BLaER1 treated with 17β-estradiol and CSF1 and Interleukin-3, amounts not matched to agents 10 nM and 100 nM (cell line): ENCODE measurements at regions not wholly inside any gene's neighbourhood (a gene's known extent, or its start where the extent isn't known, plus 50 kb on each side); places are given as distances from the start of the nearest gene placed in this dataset.
"Not testable (repeated sequence)": the region's sequence is repeated elsewhere in the genome, so short reads cannot be mapped to it uniquely, and the experiment has no call there.

Experiments
- H3K27ac ChIP-seq, 11 experiments: shearing (Covaris generic); formaldehyde crosslinking; 2 replicates each; pipeline ENCODE4 v1.8.1; 2022
- H3K27me3 ChIP-seq, 11 experiments: shearing (Covaris generic); formaldehyde crosslinking; 2 replicates each; pipeline ENCODE4 v1.8.1; 2022
- H3K36me3 ChIP-seq, 11 experiments: shearing (Covaris generic); formaldehyde crosslinking; 2 replicates each; pipeline ENCODE4 v1.8.1; 2022
- H3K4me1 ChIP-seq, 10 experiments: shearing (Covaris generic); formaldehyde crosslinking; 2 replicates each; pipeline ENCODE4 v1.8.1; 2022
- H3K4me2 ChIP-seq, 11 experiments: shearing (Covaris generic); formaldehyde crosslinking; 2 replicates each; pipeline ENCODE4 v1.8.1; 2022
- H3K4me3 ChIP-seq, 10 experiments: shearing (Covaris generic); formaldehyde crosslinking; 2 replicates each; pipeline ENCODE4 v1.8.1; 2022
- H3K9ac ChIP-seq, 11 experiments: shearing (Covaris generic); formaldehyde crosslinking; 2 replicates each; pipeline ENCODE4 v1.8.1; 2022
- H3K9me3 ChIP-seq, 11 experiments: shearing (Covaris generic); formaldehyde crosslinking; replicated peaks in 1 of 11; 2 replicates each; pipeline ENCODE4 v1.8.1; 2022
- H4K20me1 ChIP-seq, 11 experiments: shearing (Covaris generic); formaldehyde crosslinking; 2 replicates each; pipeline ENCODE4 v1.8.1; 2022
- Cebpa-rat ChIP-seq, 11 experiments: shearing (Covaris generic); IDR thresholded peaks; 2 replicates each; pipeline ENCODE4 v1.8.1; 2022

DNA sequence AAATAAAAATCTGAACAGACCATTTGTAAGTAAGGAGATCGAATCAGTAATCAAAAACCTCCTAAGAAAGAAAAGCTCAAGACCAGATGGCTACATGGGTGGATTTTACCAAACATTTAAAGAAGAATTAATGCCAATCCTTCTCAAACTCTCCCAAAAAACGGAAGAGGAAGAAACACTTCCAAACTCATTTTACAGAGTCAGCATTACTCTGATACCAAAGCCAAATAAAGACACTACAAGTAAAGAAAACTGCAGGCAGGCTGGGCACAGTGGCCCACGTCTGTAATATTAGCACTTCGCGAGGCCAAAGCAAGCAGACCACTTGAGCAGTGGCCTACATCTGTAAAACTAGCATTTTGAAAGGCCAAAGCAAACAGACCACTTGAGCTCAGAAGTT lies 159.8 kb downstream of the DPY19L2 start:
- TF ChIP-seq Cebpa-rat (IDR thresholded peaks at IDR 0.05): no peak

DNA sequence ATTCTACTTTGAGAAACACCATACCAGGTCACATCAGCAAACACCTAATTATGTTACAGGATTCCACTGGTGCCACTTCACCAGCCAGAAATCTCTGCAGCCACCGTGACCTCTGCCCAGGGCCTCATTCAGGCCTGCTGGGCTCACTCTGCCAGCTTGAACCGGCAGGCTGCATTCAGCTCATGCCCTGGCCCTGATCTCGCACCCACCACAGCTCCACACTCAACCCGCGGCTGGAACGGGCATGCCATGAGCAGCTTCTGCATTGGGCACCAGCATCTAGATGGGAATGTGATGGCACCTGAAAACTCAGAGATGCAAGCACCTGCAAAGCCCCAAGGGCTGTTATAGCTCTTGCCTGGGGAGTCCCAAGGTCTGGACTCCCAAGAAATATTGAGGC lies 168.7 kb downstream of the DPY19L2 start:
- Histone ChIP-seq H3K4me2 (no peak overlapping the region), H3K9me3 (peaks cover 0 to 6% (median 0%) of the 10 kb centered on the region in 11 experiments; a peak in 4 of 22 replicates), H3K27ac (no peak overlapping the region), H3K4me1 (no peaks in the 10 kb centered on the region), H3K27me3 (no peaks in the 10 kb centered on the region), H3K36me3 (no peaks in the 10 kb centered on the region), H3K4me3 (no peak overlapping the region), H3K9ac (no peak overlapping the region), H4K20me1 (no peaks in the 10 kb centered on the region)
- no peak for TF ChIP-seq Cebpa-rat (IDR thresholded peaks at IDR 0.05)

More for the DNA sequence above, 159.8 kb downstream of the DPY19L2 start:
- Histone ChIP-seq H3K4me2 (no peak overlapping the region), H3K27ac (no peak overlapping the region), H3K9me3 (peaks cover 0 to 14% (median 5%) of the 10 kb centered on the region in 11 experiments; a peak in 6 of 22 replicates), H3K4me3 (no peak overlapping the region), H4K20me1 (no peaks in the 10 kb centered on the region), H3K4me1 (no peaks in the 10 kb centered on the region), H3K9ac (no peak overlapping the region), H3K27me3 (no peaks in the 10 kb centered on the region), H3K36me3 (no peaks in the 10 kb centered on the region)

DNA sequence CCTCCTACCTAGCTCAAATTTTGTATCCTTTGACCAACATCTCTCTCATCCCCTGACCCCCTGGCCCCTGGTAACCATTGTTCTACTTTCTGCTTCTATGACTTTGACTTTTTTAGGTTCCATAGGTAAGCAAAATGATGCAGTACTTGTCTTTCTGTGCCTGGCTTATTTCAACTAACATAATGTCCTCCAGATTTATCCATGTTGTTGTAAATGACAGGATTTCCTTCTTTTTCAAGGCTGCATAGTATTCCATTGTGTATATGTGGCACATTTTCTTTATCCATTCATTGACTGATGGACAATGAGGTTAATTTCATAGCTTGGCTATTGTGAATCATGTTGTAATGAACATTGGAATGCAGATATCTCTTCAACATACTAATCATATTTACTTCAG lies 170.1 kb downstream of the DPY19L2 start:
- Histone ChIP-seq H3K4me2 (no peak overlapping the region), H3K27ac (no peak overlapping the region), H3K4me3 (no peak overlapping the region), H3K9me3 (peaks cover 0 to 6% (median 0%) of the 10 kb centered on the region in 11 experiments; a peak in 4 of 22 replicates), H3K9ac (no peak overlapping the region), H3K27me3 (no peaks in the 10 kb centered on the region), H3K36me3 (no peaks in the 10 kb centered on the region), H3K4me1 (no peaks in the 10 kb centered on the region), H4K20me1 (no peaks in the 10 kb centered on the region)
- no peak for TF ChIP-seq Cebpa-rat (IDR thresholded peaks at IDR 0.05)

DNA sequence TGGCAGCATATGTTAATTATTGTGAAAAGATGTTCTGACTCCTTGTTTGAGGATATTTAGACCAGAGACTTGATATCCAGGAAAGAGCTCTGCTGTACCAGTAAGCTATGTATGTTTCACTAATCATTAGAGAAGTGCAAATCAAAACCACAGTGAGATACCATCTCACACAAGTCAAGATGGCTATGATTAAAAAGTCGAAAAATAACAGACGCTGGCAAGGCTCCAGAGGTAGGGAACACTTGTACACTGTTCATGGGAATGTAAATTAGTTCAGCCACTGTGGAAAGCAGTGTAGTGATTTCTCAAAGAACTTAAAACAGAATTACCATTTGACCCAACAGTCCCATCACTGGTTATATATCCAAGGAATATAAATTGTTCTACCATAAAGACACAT lies 171.6 kb downstream of the DPY19L2 start:
- H3K27me3 ChIP-seq: no peaks in the 10 kb centered on the region

DNA sequence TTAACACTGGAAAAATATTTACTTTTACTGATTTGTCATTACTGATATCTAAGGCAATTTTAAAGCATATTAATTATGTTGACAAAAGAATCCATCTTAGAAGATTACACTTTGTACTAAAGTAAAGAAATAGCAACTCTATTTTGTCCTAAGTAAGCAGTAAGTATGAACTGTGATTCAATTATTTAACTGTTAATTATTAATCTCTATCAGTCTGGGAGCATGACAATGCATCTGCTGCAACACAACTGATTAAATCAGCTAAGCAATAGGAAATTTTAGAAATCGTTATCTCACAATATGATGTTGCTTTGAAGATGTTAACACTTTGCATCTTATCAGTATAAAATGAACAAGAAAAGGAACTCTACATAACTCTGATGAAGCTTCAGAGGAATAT lies 172.3 kb downstream of the DPY19L2 start:
- no peak overlapping the region for H3K4me3 ChIP-seq
- no peak overlapping the region for H3K4me2 ChIP-seq
- H3K36me3 ChIP-seq: no peaks in the 10 kb centered on the region
- H3K27ac ChIP-seq: no peak overlapping the region
- peaks cover 0 to 6% (median 0%) of the 10 kb centered on the region in 11 experiments; a peak in 4 of 22 replicates for H3K9me3 ChIP-seq
- H3K9ac ChIP-seq: no peak overlapping the region
- no peak for TF ChIP-seq Cebpa-rat (IDR thresholded peaks at IDR 0.05)
- H3K4me1 ChIP-seq: no peaks in the 10 kb centered on the region
- no peaks in the 10 kb centered on the region for H3K27me3 ChIP-seq
- H4K20me1 ChIP-seq: no peaks in the 10 kb centered on the region

More for the DNA sequence above, 171.6 kb downstream of the DPY19L2 start:
- Histone ChIP-seq H3K9ac (no peak overlapping the region), H3K4me2 (no peak overlapping the region), H3K27ac (no peak overlapping the region), H3K9me3 (peaks cover 0 to 6% (median 0%) of the 10 kb centered on the region in 11 experiments; a peak in 4 of 22 replicates), H3K4me1 (no peaks in the 10 kb centered on the region), H3K36me3 (no peaks in the 10 kb centered on the region), H3K4me3 (no peak overlapping the region), H4K20me1 (no peaks in the 10 kb centered on the region)
- TF ChIP-seq Cebpa-rat (IDR thresholded peaks at IDR 0.05): no peak

DNA sequence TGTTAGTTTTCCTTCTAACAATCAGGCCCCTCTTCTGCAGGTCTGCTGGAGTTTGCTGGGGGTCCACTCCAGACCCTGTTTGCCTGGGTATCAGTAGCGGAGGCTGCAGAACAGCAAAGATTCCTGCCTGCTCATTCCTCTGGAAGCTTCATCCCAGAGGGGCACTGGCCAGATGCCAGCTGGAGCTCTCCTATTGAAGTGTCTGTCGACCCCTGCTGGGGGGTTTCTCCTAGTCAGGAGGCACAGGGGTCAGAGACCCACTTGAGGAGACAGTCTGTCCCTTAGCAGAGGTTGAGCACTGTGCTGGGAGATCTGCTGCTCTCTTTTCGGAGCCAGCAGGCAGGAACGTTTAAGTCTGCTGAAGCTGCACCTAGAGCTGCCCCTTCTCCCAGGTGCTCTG lies 174.9 kb downstream of the DPY19L2 start:
- H4K20me1 ChIP-seq, H3K36me3 ChIP-seq, H3K4me1 ChIP-seq, H3K4me2 ChIP-seq, H3K27me3 ChIP-seq, H3K4me3 ChIP-seq, H3K27ac ChIP-seq, H3K9ac ChIP-seq: not testable (repeated sequence)
- H3K9me3 ChIP-seq: peaks cover 0 to 17% (median 4%) of the 10 kb centered on the region in 11 experiments; a peak in 11 of 22 replicates

DNA sequence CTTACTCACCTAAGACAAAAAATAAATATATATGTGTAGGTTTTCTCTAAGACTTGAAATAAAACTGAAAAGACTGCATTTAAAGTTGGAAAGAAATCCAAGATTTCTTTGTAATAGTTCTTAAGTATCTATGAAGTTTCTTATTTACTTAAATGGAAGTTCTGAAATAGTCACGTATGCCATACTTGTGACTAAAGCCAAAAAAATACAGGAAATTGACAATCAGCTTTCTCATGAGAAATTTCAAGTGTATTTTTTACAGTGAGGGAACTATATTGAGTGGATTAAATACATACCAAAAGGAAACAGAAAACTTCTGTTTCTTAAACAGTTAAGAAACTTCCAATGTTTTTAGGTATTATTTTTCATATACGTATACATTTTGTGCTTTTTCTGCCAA lies 188.1 kb downstream of the DPY19L2 start:
- no peak for TF ChIP-seq Cebpa-rat (IDR thresholded peaks at IDR 0.05)
- H4K20me1 ChIP-seq: no peaks in the 10 kb centered on the region
- H3K36me3 ChIP-seq: no peaks in the 10 kb centered on the region
- no peak overlapping the region for H3K27ac ChIP-seq
- no peak overlapping the region for H3K9ac ChIP-seq
- no peak overlapping the region for H3K4me3 ChIP-seq
- no peaks in the 10 kb centered on the region for H3K9me3 ChIP-seq
- H3K4me2 ChIP-seq: no peak overlapping the region
- H3K4me1 ChIP-seq: no peaks in the 10 kb centered on the region
- no peaks in the 10 kb centered on the region for H3K27me3 ChIP-seq

DNA sequence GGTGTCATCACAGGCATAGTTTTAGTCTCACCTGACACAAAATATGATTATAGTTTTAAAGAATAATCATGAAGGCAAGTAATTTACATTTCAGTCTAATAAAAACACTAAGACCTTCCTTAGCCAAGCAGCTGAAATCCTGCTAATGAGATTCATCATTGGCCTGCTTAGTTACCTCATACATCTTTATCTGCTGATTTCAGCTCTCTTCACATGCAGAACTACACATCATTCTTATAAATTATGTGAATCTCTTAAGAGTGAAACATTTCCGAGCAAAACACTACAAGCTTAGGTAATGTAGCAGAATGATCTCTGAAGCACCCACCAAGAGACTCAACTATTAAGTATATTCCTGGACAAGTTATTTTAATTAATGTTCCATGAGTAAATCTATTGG lies 198.1 kb downstream of the DPY19L2 start:
- no peaks in the 10 kb centered on the region for H3K4me1 ChIP-seq
- no peaks in the 10 kb centered on the region for H3K36me3 ChIP-seq
- H3K9ac ChIP-seq: no peak overlapping the region
- H3K27me3 ChIP-seq: no peaks in the 10 kb centered on the region
- no peak overlapping the region for H3K27ac ChIP-seq
- H3K4me3 ChIP-seq: no peak overlapping the region
- no peak overlapping the region for H3K4me2 ChIP-seq
- no peaks in the 10 kb centered on the region for H4K20me1 ChIP-seq
- no peak for TF ChIP-seq Cebpa-rat (IDR thresholded peaks at IDR 0.05)
- H3K9me3 ChIP-seq: no peaks in the 10 kb centered on the region

DNA sequence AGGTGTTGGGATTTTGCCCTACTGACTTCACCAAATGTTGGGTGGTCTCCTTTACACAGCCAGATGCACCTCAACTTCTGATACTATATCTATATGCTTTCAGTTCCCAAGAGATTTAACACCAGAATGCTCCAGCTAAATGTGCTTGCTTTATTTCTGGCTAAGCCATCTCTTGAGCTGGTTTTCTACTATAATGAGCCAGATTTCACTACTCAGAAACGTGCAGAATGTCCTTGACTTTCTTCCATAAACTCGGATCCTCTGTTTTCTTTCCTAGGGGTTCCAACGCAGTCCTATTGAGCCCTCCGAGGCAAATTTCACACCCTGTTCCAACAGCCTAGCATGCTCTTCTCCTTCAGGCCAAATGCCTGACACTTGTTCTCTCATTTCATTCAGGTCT lies 200.3 kb downstream of the DPY19L2 start:
- TF ChIP-seq Cebpa-rat (IDR thresholded peaks at IDR 0.05): no peak
- H3K4me1 ChIP-seq: no peaks in the 10 kb centered on the region
- no peak overlapping the region for H3K9ac ChIP-seq
- peak overlapping the region in 1 of 11 experiments; percentile 3; a peak in 1 of 22 replicates for H3K4me2 ChIP-seq
- no peaks in the 10 kb centered on the region for H4K20me1 ChIP-seq
- no peaks in the 10 kb centered on the region for H3K36me3 ChIP-seq
- no peaks in the 10 kb centered on the region for H3K27me3 ChIP-seq
- H3K27ac ChIP-seq: no peak overlapping the region
- H3K4me3 ChIP-seq: no peak overlapping the region
- H3K9me3 ChIP-seq: no peaks in the 10 kb centered on the region

DNA sequence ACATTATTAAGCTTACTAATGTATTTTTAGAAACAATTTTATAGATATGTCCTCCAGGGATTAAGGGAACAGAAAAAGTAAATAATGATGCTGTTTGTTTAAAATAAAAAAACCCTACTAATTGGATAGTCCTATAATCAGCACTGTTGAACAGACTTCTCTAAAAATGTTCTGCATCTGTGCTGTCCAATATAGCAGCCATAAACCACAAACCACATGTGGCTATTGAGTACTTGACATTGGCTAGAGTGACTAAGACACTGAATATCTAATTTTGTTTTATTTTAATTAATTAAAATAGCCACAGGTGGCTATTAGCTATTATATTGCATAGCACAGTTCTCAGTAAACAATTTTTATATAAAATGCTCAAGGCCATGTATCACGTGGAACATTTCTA lies 210.4 kb downstream of the DPY19L2 start:
- peaks cover 10 to 28% (median 24%) of the 10 kb centered on the region in 10 experiments for H3K4me1 ChIP-seq
- no peak overlapping the region for H3K27ac ChIP-seq
- TF ChIP-seq Cebpa-rat (IDR thresholded peaks at IDR 0.05): no peak
- H3K36me3 ChIP-seq: no peaks in the 10 kb centered on the region
- H3K4me2 ChIP-seq: peak overlapping the region in 10 of 11 experiments; percentile 23 to 60 (median 44); a peak in 14 of 22 replicates
- no peak overlapping the region for H3K4me3 ChIP-seq
- H4K20me1 ChIP-seq: no peaks in the 10 kb centered on the region
- H3K9ac ChIP-seq: no peak overlapping the region
- peaks cover 0 to 16% (median 0%) of the 10 kb centered on the region in 11 experiments; a peak in 4 of 22 replicates for H3K9me3 ChIP-seq
- H3K27me3 ChIP-seq: peaks cover 0 to 35% (median 0%) of the 10 kb centered on the region in 11 experiments; a peak in 4 of 22 replicates
